ENCODE measurements at regions not wholly inside any gene's neighbourhood (a gene's known extent, or its start where the extent isn't known, plus 50 kb on each side); places are given as distances from the start of the nearest gene placed in this dataset.

DNA sequence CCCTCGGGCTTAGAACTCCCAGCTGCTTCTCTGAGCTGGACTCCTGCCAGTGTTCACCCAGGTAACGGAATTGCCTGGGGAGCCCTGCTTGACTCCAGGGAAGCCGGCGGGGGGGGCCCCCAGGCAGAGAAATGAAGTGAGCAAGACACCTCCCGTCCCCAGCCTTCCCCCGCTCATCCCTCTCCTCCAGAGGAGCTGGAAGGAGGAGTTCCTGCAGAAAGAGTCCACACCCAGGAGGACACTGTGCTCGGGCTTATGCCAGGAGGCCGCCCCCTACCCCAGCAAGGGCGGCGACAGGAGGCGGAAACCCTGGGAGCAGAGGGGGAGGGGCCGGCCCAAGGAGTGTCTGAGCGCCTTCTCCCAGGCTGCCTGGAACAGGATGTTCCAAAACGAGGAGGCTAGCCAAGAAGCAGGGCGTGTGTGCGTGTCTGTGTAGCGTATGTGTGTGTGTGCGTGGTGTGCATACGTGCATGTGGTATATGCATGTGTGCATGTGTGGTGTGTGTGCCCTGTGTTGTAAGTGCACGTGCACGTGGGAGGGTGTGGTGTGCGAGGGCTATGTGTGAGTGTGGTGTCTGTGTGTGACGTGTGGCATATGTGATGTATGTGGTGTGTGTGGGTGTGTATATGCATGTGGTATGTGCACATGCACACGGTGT is 511.3 kb downstream of the SHQ1 start:
- Histone ChIP-seq H3K27ac (no peak overlapping the region), H3K9ac (no peak overlapping the region), H3K27me3 (no peaks in the 10 kb centered on the region; a peak in 1 of 22 replicates), H3K9me3 (replicated peaks in 1 of 11) (no peaks in the 10 kb centered on the region), H3K36me3 (no peaks in the 10 kb centered on the region), H4K20me1 (no peaks in the 10 kb centered on the region; a peak in 1 of 22 replicates), H3K4me1 (peaks cover 16 to 39% (median 29%) of the 10 kb centered on the region in 10 experiments), H3K4me3 (no peak overlapping the region), H3K4me2 (0 out of 22 replicates have a peak overlapping the region, but pooled peaks of 1 of the 11 experiments have one; percentile 4)
- no peak for TF ChIP-seq Cebpa-rat (IDR thresholded peaks at IDR 0.05)

DNA sequence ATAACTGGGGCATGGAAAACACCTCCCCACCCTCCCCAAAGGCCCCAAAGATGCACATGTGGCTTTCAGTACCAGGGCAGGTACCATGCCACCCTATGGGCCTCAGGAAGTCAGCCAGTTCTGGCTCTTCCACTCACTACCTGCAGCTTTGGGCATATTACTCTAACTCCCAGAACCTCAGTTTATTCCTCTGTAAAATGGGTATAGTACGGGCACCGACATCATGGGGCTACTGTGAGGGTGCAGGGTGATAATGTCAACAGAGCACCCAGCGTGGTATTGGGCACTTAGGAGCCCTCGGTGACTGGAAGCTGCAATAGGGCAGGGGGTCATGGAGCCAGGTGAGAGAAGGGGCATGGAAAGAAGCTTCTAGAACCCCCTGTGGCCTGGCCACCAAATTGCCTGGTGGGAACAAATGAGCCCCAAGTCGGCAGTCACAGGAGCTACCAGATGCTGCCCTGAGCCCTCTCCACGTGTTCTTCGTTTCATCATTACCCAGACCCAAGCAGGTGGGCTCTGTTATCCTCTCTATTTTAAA is 512.1 kb downstream of the SHQ1 start:
- Histone ChIP-seq H3K36me3 (no peaks in the 10 kb centered on the region), H3K9ac (no peak overlapping the region), H3K4me3 (no peak overlapping the region), H3K4me2 (0 out of 22 replicates have a peak overlapping the region, but pooled peaks of 1 of the 11 experiments have one; percentile 4), H3K27me3 (no peaks in the 10 kb centered on the region; a peak in 1 of 22 replicates), H4K20me1 (no peaks in the 10 kb centered on the region), H3K4me1 (peaks cover 16 to 32% (median 24%) of the 10 kb centered on the region in 10 experiments), H3K9me3 (replicated peaks in 1 of 11) (no peaks in the 10 kb centered on the region), H3K27ac (no peak overlapping the region)
- TF ChIP-seq Cebpa-rat (IDR thresholded peaks at IDR 0.05): no peak

DNA sequence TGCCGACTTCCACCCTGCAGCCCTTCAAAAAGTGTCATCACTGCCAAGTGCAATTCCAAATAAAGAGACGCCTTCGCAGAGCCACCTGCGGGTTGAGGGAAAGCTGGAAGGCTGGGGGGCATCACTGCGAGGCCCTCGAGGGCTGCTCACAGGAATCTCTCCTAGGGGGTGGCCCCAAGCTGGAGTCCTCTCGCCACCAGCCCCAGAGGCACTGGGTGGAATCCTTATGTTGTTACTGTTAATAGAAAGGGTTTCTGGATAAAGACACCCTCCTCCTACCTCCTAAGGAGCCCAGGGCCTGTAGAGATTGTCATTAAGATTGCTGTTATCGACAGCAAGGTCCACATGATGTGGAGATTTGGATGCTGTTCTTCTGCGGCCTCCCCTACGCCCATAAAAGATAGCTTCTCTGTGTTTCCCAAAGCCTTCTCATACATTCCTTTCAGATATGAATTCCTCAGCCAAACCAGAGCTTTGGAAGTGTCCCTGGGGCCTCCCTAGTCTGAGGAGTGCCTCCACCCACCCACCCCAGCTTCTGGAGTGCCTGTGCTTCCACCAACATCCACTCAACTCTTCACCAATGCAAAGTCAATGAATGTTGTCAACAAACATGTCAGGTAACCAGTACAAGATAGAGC is 512.7 kb downstream of the SHQ1 start:
- no peak overlapping the region for H3K9ac ChIP-seq
- H3K27me3 ChIP-seq: no peaks in the 10 kb centered on the region; a peak in 1 of 22 replicates
- peaks cover 16 to 29% (median 18%) of the 10 kb centered on the region in 10 experiments for H3K4me1 ChIP-seq
- H4K20me1 ChIP-seq: no peaks in the 10 kb centered on the region
- H3K4me2 ChIP-seq: no peak overlapping the region
- TF ChIP-seq Cebpa-rat (IDR thresholded peaks at IDR 0.05): no peak
- no peak overlapping the region for H3K4me3 ChIP-seq
- H3K27ac ChIP-seq: no peak overlapping the region
- H3K9me3 ChIP-seq (replicated peaks in 1 of 11): no peaks in the 10 kb centered on the region
- no peaks in the 10 kb centered on the region for H3K36me3 ChIP-seq

DNA sequence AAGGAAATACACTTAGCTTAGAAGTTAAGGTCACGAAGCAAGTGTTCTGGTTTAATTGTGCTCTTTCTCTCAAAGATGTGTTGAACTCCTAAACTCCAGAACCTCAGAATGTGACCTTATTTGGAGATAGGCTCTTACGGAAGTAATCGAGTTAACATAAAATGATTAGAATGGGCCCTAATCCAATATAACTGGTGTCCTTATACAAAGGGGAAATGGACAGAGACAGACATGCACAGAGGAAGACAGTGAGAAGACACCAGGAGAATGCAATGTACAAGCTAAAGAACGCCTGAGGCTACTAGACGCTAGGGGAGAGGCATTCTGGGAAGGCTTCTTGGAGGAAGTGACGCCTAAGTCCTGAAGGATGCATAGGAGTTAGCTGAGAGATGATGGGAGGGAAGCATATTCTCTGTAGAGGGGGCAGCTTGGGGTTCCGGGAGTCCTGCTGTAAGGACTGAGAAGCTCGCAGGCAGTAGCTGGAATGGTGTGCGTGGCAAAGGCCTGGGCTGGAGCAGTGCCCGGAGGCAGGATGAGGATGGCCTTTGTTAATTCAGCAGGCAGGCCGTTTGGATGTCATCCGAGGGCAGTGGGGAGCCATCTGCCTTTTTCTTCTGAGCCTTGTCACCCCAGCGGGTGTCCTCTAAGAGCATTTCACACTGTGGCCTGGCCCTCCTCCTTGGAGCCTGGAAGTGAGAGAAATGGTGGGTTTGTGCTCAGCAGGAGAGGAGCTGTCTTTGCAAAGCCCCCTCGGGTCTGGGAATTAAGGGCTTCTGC is 513.4 kb downstream of the SHQ1 start:
- Histone ChIP-seq H3K9me3 (replicated peaks in 1 of 11) (no peaks in the 10 kb centered on the region), H3K4me2 (no peak overlapping the region), H4K20me1 (no peaks in the 10 kb centered on the region), H3K4me3 (no peak overlapping the region), H3K27ac (no peak overlapping the region), H3K9ac (no peak overlapping the region), H3K36me3 (no peaks in the 10 kb centered on the region), H3K27me3 (peaks cover 0 to 3% (median 0%) of the 10 kb centered on the region in 11 experiments; a peak in 1 of 22 replicates), H3K4me1 (peaks cover 12 to 24% (median 15%) of the 10 kb centered on the region in 10 experiments)
- no peak for TF ChIP-seq Cebpa-rat (IDR thresholded peaks at IDR 0.05)

DNA sequence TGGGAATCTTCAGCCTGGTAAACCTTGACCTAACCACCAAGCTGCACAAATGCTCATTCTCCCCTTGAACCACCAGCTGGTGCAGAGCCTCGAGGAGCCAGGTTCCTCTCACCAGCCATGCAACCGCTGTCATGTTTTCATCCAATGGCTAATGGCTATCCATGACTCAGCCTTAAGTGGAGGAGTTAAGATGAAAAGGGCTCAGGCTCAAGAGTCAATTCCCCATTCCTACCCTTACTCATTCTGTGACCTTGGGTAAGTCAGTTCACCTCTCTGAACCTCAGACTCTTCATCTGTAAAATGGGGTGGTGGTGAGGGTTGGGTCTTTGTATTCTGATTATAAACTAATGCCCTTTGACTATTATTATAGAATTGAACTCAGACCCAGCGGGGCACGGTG is 515.6 kb downstream of the SHQ1 start:
- H3K4me3 ChIP-seq: no peak overlapping the region
- H4K20me1 ChIP-seq: no peaks in the 10 kb centered on the region
- no peak overlapping the region for H3K27ac ChIP-seq
- H3K9me3 ChIP-seq (replicated peaks in 1 of 11): no peaks in the 10 kb centered on the region
- TF ChIP-seq Cebpa-rat (IDR thresholded peaks at IDR 0.05): no peak
- H3K4me2 ChIP-seq: no peak overlapping the region
- H3K4me1 ChIP-seq: peaks cover 4 to 25% (median 15%) of the 10 kb centered on the region in 10 experiments; a peak in 19 of 20 replicates
- H3K27me3 ChIP-seq: peaks cover 0 to 3% (median 0%) of the 10 kb centered on the region in 11 experiments; a peak in 1 of 22 replicates
- no peaks in the 10 kb centered on the region for H3K36me3 ChIP-seq
- no peak overlapping the region for H3K9ac ChIP-seq

DNA sequence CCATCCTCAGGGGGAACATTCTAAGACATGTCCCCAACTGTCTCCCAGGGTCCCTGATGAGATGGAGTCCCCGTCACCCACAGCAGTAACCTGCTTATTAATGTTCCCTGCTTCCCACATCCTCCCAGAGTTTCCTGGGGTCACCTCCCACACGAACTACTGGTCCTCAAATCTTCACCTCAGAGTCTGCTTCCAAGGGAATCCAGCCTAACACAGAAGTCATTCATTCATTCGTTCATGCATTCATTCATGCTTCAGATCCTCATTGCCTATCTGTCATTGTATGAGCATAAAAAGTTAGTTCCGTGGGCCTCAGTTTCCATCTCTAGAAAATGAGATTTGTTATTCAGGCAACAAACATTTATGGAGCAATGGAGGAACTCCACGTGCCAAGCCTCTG is 516.2 kb downstream of the SHQ1 start:
- Histone ChIP-seq H3K27ac (no peak overlapping the region), H3K4me2 (no peak overlapping the region), H3K9me3 (replicated peaks in 1 of 11) (no peaks in the 10 kb centered on the region), H3K36me3 (no peaks in the 10 kb centered on the region), H3K4me1 (peaks cover 4 to 24% (median 15%) of the 10 kb centered on the region in 10 experiments; a peak in 19 of 20 replicates), H4K20me1 (no peaks in the 10 kb centered on the region), H3K27me3 (peaks cover 0 to 3% (median 0%) of the 10 kb centered on the region in 11 experiments; a peak in 1 of 22 replicates), H3K9ac (no peak overlapping the region), H3K4me3 (no peak overlapping the region)
- TF ChIP-seq Cebpa-rat (IDR thresholded peaks at IDR 0.05): no peak

DNA sequence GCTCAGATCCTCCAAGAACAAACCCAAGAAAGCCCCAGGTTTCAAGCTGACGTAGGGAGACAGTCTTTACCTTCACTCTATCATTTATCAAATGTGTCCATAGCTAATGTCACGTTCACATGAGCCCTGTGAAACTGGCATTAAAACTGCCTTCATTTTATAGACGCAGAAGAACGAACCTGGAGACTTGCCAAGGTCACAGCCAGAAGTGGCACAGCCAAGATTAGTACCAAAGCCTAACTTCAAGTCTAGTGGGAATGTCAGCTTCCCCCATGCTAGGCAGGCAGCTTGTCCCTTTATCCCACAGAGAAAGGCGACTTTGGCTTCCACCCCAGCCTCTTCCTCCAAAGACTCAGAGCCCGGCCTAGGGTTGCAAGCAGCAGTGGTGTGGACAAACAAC is 517.2 kb downstream of the SHQ1 start:
- H3K4me3 ChIP-seq: no peak overlapping the region
- no peaks in the 10 kb centered on the region for H3K36me3 ChIP-seq
- H3K27me3 ChIP-seq: peaks cover 0 to 3% (median 0%) of the 10 kb centered on the region in 11 experiments; a peak in 1 of 22 replicates
- H3K4me1 ChIP-seq: peaks cover 4 to 19% (median 14%) of the 10 kb centered on the region in 10 experiments; a peak in 19 of 20 replicates
- H3K4me2 ChIP-seq: no peak overlapping the region
- no peaks in the 10 kb centered on the region for H3K9me3 ChIP-seq (replicated peaks in 1 of 11)
- H4K20me1 ChIP-seq: no peaks in the 10 kb centered on the region
- H3K9ac ChIP-seq: no peak overlapping the region
- no peak for TF ChIP-seq Cebpa-rat (IDR thresholded peaks at IDR 0.05)
- no peak overlapping the region for H3K27ac ChIP-seq

DNA sequence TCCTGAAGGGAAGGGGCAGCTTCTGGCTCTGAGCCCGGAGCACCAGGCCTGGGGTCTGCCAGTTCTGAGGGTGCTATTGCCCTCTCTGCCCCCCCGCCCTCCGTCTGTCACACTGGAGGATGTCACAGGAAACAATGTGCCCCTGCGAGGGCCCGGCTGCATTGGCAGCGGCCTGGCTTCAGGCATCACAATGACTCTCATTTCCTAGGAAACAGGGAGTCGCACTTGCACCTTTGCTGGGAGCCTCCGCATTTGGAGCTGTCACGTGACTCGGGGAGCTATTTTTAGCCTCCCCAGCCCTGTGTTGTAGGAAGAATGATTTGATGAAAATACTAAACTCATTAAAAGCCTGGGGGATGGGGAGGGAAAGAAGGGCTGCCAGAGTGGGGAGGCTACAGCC is 518.9 kb downstream of the SHQ1 start:
- Histone ChIP-seq H3K4me3 (no peak overlapping the region), H4K20me1 (no peaks in the 10 kb centered on the region), H3K9ac (no peak overlapping the region; a peak in 1 of 22 replicates), H3K27me3 (peaks cover 0 to 3% (median 0%) of the 10 kb centered on the region in 11 experiments; a peak in 1 of 22 replicates), H3K36me3 (no peaks in the 10 kb centered on the region), H3K4me2 (peak overlapping the region; percentile 0 to 73 (median 56); a peak in 19 of 22 replicates), H3K4me1 (peaks cover 4 to 19% (median 14%) of the 10 kb centered on the region in 10 experiments; a peak in 19 of 20 replicates), H3K9me3 (replicated peaks in 1 of 11) (no peaks in the 10 kb centered on the region; a peak in 1 of 22 replicates), H3K27ac (no peak overlapping the region)
- no peak for TF ChIP-seq Cebpa-rat (IDR thresholded peaks at IDR 0.05)

All from BLaER1 treated with 17β-estradiol and CSF1 and Interleukin-3, amounts not matched to agents 10 nM and 100 nM (cell line).